Astrocyte (in vitro differentiated cells and primary cell): ENCODE measurements at regions not wholly inside any gene's neighbourhood (a gene's known extent, or its start where the extent isn't known, plus 50 kb on each side); places are given as distances from the start of the nearest gene placed in this dataset.

ENCODE experiments used
- DNase-seq: peaks from one replicate; pipeline ENCODE4 v3.0.0-alpha.2; 2010; ENCODE audit warnings: low read depth
- FAIRE-seq: peaks from 2 replicates; lab custom pipeline; 2011; peaks lifted over from hg19 to GRCh38; lab: Jason Lieb, UNC
- H2AFZ ChIP-seq: 2 replicates; pipeline ENCODE4 v1.6.0; 2012; ENCODE audit warnings: low read depth, low read length, inconsistent platforms
- H3K27ac ChIP-seq: 2 replicates; pipeline ENCODE4 v1.5.1; 2011; ENCODE audit warnings: low read depth, low read length, inconsistent platforms
- H3K27me3 ChIP-seq: 2 replicates; pipeline ENCODE4 v1.6.0; 2011; ENCODE audit warnings: low read length, inconsistent platforms; ENCODE audit not compliant: insufficient read depth
- H3K36me3 ChIP-seq: 2 replicates; pipeline ENCODE4 v1.5.1; 2011; ENCODE audit warnings: low read length, inconsistent platforms; ENCODE audit not compliant: insufficient read depth
- H3K4me1 ChIP-seq: 2 replicates; pipeline ENCODE4 v1.5.1; 2011; ENCODE audit warnings: low read length, inconsistent platforms; ENCODE audit not compliant: insufficient read depth
- H3K4me2 ChIP-seq: 2 replicates; pipeline ENCODE4 v1.6.0; 2012; ENCODE audit warnings: low read length, inconsistent platforms
- H3K4me3 ChIP-seq: 2 replicates; pipeline ENCODE4 v1.5.1; 2011; ENCODE audit warnings: low read depth, mild to moderate bottlenecking, low read length, inconsistent platforms; ENCODE audit not compliant: insufficient read depth
- H3K79me2 ChIP-seq: 2 replicates; pipeline ENCODE4 v1.6.0; 2012; ENCODE audit warnings: mild to moderate bottlenecking, low read length, inconsistent platforms; ENCODE audit not compliant: insufficient read depth
- H3K9ac ChIP-seq: 2 replicates; pipeline ENCODE4 v1.6.0; 2012; ENCODE audit warnings: mild to moderate bottlenecking, low read length, inconsistent platforms
- H3K9me3 ChIP-seq: 2 replicates; pipeline ENCODE4 v1.5.1; 2012; ENCODE audit warnings: low read depth, mild to moderate bottlenecking, low read length, inconsistent platforms; ENCODE audit not compliant: insufficient read depth
- H4K20me1 ChIP-seq: 2 replicates; pipeline ENCODE4 v1.6.0; 2012; ENCODE audit warnings: low read length, inconsistent platforms; ENCODE audit not compliant: insufficient read depth
- H3K27ac Mint-ChIP-seq: one replicate; pipeline ENCODE4 v1.8.0; 2021; ENCODE audit warnings: mild to moderate bottlenecking, mixed read lengths; ENCODE audit not compliant: unreplicated experiment
- H3K27me3 Mint-ChIP-seq: one replicate; pipeline ENCODE4 v1.8.0; 2021; ENCODE audit warnings: low read depth, mixed read lengths; ENCODE audit not compliant: unreplicated experiment
- H3K36me3 Mint-ChIP-seq: one replicate; pipeline ENCODE4 v1.8.0; 2021; ENCODE audit warnings: low read depth, mixed read lengths; ENCODE audit not compliant: unreplicated experiment
- H3K4me1 Mint-ChIP-seq: one replicate; pipeline ENCODE4 v1.8.0; 2021; ENCODE audit warnings: low read depth, mixed read lengths; ENCODE audit not compliant: unreplicated experiment
- H3K4me3 Mint-ChIP-seq: one replicate; pipeline ENCODE4 v1.8.0; 2021; ENCODE audit warnings: mild to moderate bottlenecking, moderate library complexity, mixed read lengths; ENCODE audit not compliant: unreplicated experiment
- H3K9me3 Mint-ChIP-seq: one replicate; pipeline ENCODE4 v1.8.0; 2021; ENCODE audit warnings: mild to moderate bottlenecking, mixed read lengths; ENCODE audit not compliant: unreplicated experiment
- EZH2 ChIP-seq: IDR thresholded peaks from 2 replicates; pipeline ENCODE4 v1.6.1; 2012; ENCODE audit warnings: mild to moderate bottlenecking, low read length, inconsistent platforms; ENCODE audit not compliant: insufficient read depth
- TF ChIP-seq, protein P1 (sequence below): IDR thresholded peaks from 2 replicates; pipeline ENCODE4 v1.5.1; 2011; ENCODE audit warnings: low read depth, mild to moderate bottlenecking, inconsistent platforms, low read length, moderate library complexity; ENCODE audit not compliant: insufficient read depth

DNA sequence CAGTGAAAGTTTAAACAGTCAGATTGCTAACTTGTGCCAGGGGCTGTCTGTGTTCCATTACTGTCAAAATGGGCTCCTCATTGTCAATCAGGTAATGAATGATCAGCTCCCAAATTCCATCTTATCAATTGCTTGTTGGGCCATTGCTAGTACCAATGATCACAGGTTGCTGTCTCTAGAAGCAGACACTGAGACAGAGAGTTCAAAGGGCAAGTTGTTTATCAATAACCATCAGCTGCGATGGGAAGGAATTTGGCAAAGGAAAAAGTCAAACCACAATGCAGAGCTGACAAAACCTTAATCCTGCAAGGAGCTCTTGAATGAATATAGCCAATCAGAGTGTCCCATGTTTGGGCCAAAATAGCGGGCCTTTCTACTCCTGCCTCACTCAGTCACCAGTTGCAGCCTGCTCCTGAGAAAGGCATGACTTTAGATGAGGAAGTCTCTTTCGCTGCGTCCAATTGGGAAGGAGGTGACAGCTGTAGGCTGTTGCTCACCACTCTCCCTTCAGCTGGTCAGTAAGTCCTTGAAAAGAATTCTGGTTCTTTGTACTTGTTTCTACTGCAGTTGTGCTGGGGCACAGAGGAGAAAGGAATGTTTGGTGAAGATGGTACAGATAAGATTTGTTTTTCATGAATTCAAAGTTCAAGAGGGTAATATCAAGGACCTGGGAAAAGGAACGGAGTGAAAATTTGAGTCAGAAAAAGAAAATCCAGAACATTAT, 179.2 kb upstream of the PDE3A start:
- peaks cover 10% of the 10 kb centered on the region for H3K4me1 Mint-ChIP-seq
- no peaks in the 10 kb centered on the region for H3K9me3 Mint-ChIP-seq
- H3K4me3 Mint-ChIP-seq: no peak overlapping the region
- FAIRE-seq: no peak
- peaks cover 2% of the 10 kb centered on the region for H3K36me3 Mint-ChIP-seq
- no peak overlapping the region for H3K27ac Mint-ChIP-seq
- no peak overlapping the region for H3K4me2 ChIP-seq
- H4K20me1 ChIP-seq: no peaks in the 10 kb centered on the region
- no peak overlapping the region for H3K27ac ChIP-seq
- no peaks in the 10 kb centered on the region for H3K9me3 ChIP-seq
- H2AFZ ChIP-seq: no peak overlapping the region
- no peaks in the 10 kb centered on the region for H3K36me3 ChIP-seq
- no peaks in the 10 kb centered on the region for H3K27me3 Mint-ChIP-seq
- H3K79me2 ChIP-seq: no peaks in the 10 kb centered on the region
- no peak for TF ChIP-seq EZH2
- TF ChIP-seq, protein P1, sequence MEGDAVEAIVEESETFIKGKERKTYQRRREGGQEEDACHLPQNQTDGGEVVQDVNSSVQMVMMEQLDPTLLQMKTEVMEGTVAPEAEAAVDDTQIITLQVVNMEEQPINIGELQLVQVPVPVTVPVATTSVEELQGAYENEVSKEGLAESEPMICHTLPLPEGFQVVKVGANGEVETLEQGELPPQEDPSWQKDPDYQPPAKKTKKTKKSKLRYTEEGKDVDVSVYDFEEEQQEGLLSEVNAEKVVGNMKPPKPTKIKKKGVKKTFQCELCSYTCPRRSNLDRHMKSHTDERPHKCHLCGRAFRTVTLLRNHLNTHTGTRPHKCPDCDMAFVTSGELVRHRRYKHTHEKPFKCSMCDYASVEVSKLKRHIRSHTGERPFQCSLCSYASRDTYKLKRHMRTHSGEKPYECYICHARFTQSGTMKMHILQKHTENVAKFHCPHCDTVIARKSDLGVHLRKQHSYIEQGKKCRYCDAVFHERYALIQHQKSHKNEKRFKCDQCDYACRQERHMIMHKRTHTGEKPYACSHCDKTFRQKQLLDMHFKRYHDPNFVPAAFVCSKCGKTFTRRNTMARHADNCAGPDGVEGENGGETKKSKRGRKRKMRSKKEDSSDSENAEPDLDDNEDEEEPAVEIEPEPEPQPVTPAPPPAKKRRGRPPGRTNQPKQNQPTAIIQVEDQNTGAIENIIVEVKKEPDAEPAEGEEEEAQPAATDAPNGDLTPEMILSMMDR: no peak
- H3K27me3 ChIP-seq: no peaks in the 10 kb centered on the region
- H3K9ac ChIP-seq: no peak overlapping the region
- H3K4me1 ChIP-seq: no peaks in the 10 kb centered on the region
- DNase-seq: no peak
- H3K4me3 ChIP-seq: no peak overlapping the region

DNA sequence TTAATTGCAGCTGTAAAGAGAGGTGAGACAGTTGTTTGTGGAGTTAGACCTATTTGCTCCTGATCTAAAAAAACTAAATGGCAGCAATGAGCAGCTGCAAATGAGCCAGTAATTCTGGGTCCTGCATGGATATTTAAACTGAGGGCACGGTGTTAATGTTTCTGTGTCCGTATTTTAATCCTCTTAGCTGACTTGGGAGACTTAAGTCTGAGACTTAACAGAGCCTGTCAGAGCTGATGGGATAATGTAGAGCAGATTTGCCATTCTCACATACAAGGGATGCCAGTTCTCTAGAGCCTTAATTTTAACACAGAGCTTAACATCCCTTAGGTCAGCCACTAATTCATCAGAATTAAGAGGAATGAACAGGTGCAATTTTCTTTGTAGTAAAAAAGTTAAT, 178.6 kb upstream of the PDE3A start:
- Histone ChIP-seq H3K4me3 (no peak overlapping the region), H2AFZ (no peak overlapping the region), H3K79me2 (no peaks in the 10 kb centered on the region), H3K9me3 (no peaks in the 10 kb centered on the region), H3K4me2 (no peak overlapping the region), H3K9ac (no peak overlapping the region), H4K20me1 (no peaks in the 10 kb centered on the region), H3K4me1 (no peaks in the 10 kb centered on the region), H3K36me3 (no peaks in the 10 kb centered on the region), H3K27me3 (no peaks in the 10 kb centered on the region), H3K27ac (no peak overlapping the region)
- Mint-ChIP-seq H3K4me3 (no peak overlapping the region), H3K4me1 (peaks cover 10% of the 10 kb centered on the region), H3K27ac (no peak overlapping the region), H3K36me3 (peaks cover 2% of the 10 kb centered on the region), H3K27me3 (no peaks in the 10 kb centered on the region), H3K9me3 (no peaks in the 10 kb centered on the region)
- no peak for DNase-seq
- no peak for TF ChIP-seq EZH2
- TF ChIP-seq, protein P1: no peak
- no peak for FAIRE-seq

DNA sequence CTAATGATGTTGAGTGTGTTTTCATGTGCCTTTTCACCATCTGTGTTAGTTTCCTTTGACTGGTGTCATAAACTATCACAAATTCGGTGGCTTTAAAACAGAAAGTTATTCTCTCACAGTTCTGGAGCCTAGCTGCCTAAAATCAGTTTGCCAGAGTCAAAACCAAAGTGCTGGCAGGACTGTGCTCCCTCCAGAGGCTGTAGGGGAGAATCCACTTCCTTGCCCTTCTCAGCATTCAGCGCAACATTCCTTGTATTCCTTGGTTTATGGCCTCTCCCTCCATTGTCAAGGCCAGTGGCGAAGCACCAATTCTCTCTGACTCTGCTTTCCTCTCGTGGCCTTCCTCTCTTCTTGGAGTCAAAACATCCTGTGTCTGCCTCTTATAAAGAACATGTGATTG, 174.2 kb upstream of the PDE3A start:
- no peaks in the 10 kb centered on the region for H3K36me3 Mint-ChIP-seq
- Histone ChIP-seq H3K27me3 (no peaks in the 10 kb centered on the region), H3K9ac (no peak overlapping the region), H3K4me2 (no peak overlapping the region), H3K79me2 (no peaks in the 10 kb centered on the region), H3K4me3 (no peak overlapping the region), H3K36me3 (no peaks in the 10 kb centered on the region), H4K20me1 (no peaks in the 10 kb centered on the region), H3K27ac (no peak overlapping the region), H2AFZ (peak overlapping the region; percentile 3), H3K9me3 (no peaks in the 10 kb centered on the region), H3K4me1 (no peaks in the 10 kb centered on the region)
- H3K9me3 Mint-ChIP-seq: peaks cover 2% of the 10 kb centered on the region
- TF ChIP-seq EZH2: no peak
- TF ChIP-seq, protein P1: no peak
- no peak overlapping the region for H3K27ac Mint-ChIP-seq
- no peak overlapping the region for H3K4me3 Mint-ChIP-seq
- DNase-seq (peak; percentile 26), FAIRE-seq (no peak)
- H3K4me1 Mint-ChIP-seq: peaks cover 4% of the 10 kb centered on the region
- H3K27me3 Mint-ChIP-seq: no peaks in the 10 kb centered on the region
